Adrenal gland (tissue), 9 donors: ENCODE measurements at regions not wholly inside any gene's neighbourhood (a gene's known extent, or its start where the extent isn't known, plus 50 kb on each side); places are given as distances from the start of the nearest gene placed in this dataset.

Experiments used
- DNase-seq, 7 donors: peaks; one replicate each; pipeline ENCODE4 v3.0.0-alpha.2; 2019 to 2020
- H3K27ac ChIP-seq, 5 donors: fragments of 200-600 bp; sonication (generic) in 4 of 5; 1 replicate in 3 of 5; 2 replicates in 2 of 5; pipeline versions ENCODE4 v1.5.1 to v1.8.0; 2016 to 2020; ENCODE audit warnings: mild to moderate bottlenecking in 1 of 5
- H3K27me3 ChIP-seq: fragments of 200-600 bp; 2 replicates; pipeline ENCODE4 v1.8.0; 2021
- H3K36me3 ChIP-seq, 2 donors: fragments of 200-600 bp; replicated peaks in 1 of 2; 1 replicate in 1 of 2; 2 replicates in 1 of 2; pipeline versions ENCODE4 v1.5.1 to v1.8.0; 2018 to 2022
- H3K4me1 ChIP-seq, 2 donors: fragments of 200-600 bp; replicated peaks in 1 of 2; 1 replicate in 1 of 2; 2 replicates in 1 of 2; pipeline versions ENCODE4 v1.5.1 to v1.8.0; 2018 to 2021
- H3K4me3 ChIP-seq, 4 donors: fragments of 200-600 bp; sonication (generic) in 3 of 4; one replicate each; pipeline ENCODE4 v1.5.1; 2016 to 2018
- H3K9me3 ChIP-seq, 3 donors: fragments of 200-600 bp; sonication (generic) in 1 of 3; replicated peaks in 1 of 3; 1 replicate in 2 of 3; 2 replicates in 1 of 3; pipeline versions ENCODE4 v1.5.1 to v1.8.0; 2016 to 2021
- CTCF ChIP-seq, 6 experiments: fragments of 450-650 bp in 4 of 6; fragments of 200-600 bp in 2 of 6; sonication (generic) in 1 of 6; IDR thresholded peaks; 1 replicate in 5 of 6; 2 replicates in 1 of 6; pipeline versions ENCODE4 v1.5.1 to v1.8.0; 2016 to 2021; ENCODE audit warnings: antibody characterized with exemption in 6 of 6, mild to moderate bottlenecking in 2 of 6, moderate library complexity in 1 of 6
- POLR2A ChIP-seq, 2 donors: fragments of 450-650 bp; IDR thresholded peaks; one replicate each; pipeline ENCODE4 v1.6.1; 2017; ENCODE audit warnings: antibody characterized with exemption in 2 of 2, mild to moderate bottlenecking in 2 of 2, moderate library complexity in 1 of 2
- WGBS, 4 donors: extraction: QIAGEN DNeasy Blood & Tissue Kit in 2 of 4; methylation state at CpG; one replicate each; pipeline versions ENCODE4 v1.1.5 to v1.1.7; 2013 to 2017; 5-methylcytosine and 5-hydroxymethylcytosine counted together
- intact Hi-C, 2 donors: fragments of 100-400 bp; cut with DNase I; formaldehyde crosslinking; loops; one replicate each; pipeline versions ENCODE4 v1.14.1 to v1.15.0; 2022 to 2023
- donor health status: healthy with polysubstance abuse.
- donor health status: Bipolar disorder and iron deficiency.
- donor health status: DM: yes; HTN: yes; CAD: no.
- donor health status: DM: no; HTN: no; CAD: no.
- donor health status: DM: no; HTN: no; CAD: no.

GRCh38 chr6:37580176-37580955, 80.7 kb upstream of the CCDC167 start:
- Histone ChIP-seq H3K27me3 (peaks cover 5% of the 10 kb centered on the region), H3K27ac (no peak overlapping the region), H3K4me3 (no peak overlapping the region), H3K36me3 (no peaks in the 10 kb centered on the region), H3K4me1 (no peaks in the 10 kb centered on the region), H3K9me3 (no peaks in the 10 kb centered on the region)
- 76 to 85% (median 78%) methylated on average over 11 of the region's 11 CpGs for WGBS, 4 donors
- intact Hi-C loops = no loop called here
- DNase-seq = no peak
- TF ChIP-seq CTCF (IDR thresholded peaks at IDR 0.05) (no peak), POLR2A (IDR thresholded peaks at IDR 0.05) (no peak)

- DNase-seq = no peak
- no peaks in the 10 kb centered on the region for H3K9me3 ChIP-seq
- peaks cover 3% of the 10 kb centered on the region for H3K27me3 ChIP-seq
- 65 to 68% (median 65%) methylated on average over 7 of the region's 7 CpGs for WGBS, 4 donors
- H3K4me3 ChIP-seq = no peak overlapping the region
- H3K4me1 ChIP-seq = no peaks in the 10 kb centered on the region
- H3K27ac ChIP-seq = no peak overlapping the region
- TF ChIP-seq POLR2A (IDR thresholded peaks at IDR 0.05) (no peak), CTCF (IDR thresholded peaks at IDR 0.05) (no peak)
- no peaks in the 10 kb centered on the region for H3K36me3 ChIP-seq
- intact Hi-C loops = no loop called here
These were observed 79.9 kb upstream of the CCDC167 start for GRCh38 chr6:37579444-37580067.

GRCh38 chr6:37578104-37578503, 78.4 kb upstream of the CCDC167 start:
- no peaks in the 10 kb centered on the region for H3K27me3 ChIP-seq
- TF ChIP-seq CTCF (IDR thresholded peaks at IDR 0.05) = no peak
- no peak for TF ChIP-seq POLR2A (IDR thresholded peaks at IDR 0.05)
- no peak overlapping the region for H3K4me3 ChIP-seq
- no peaks in the 10 kb centered on the region for H3K9me3 ChIP-seq
- 86 to 89% (median 88%) methylated on average over 12 of the region's 12 CpGs for WGBS, 4 donors
- no peaks in the 10 kb centered on the region for H3K4me1 ChIP-seq
- no peak for DNase-seq
- intact Hi-C loops = no loop called here
- no peak overlapping the region for H3K27ac ChIP-seq
- H3K36me3 ChIP-seq = no peaks in the 10 kb centered on the region

GRCh38 chr6:37576336-37576737, 76.6 kb upstream of the CCDC167 start:
- Histone ChIP-seq H3K4me1 (no peaks in the 10 kb centered on the region), H3K4me3 (no peak overlapping the region), H3K27me3 (no peaks in the 10 kb centered on the region), H3K36me3 (no peaks in the 10 kb centered on the region), H3K9me3 (no peaks in the 10 kb centered on the region), H3K27ac (no peak overlapping the region)
- no peak for DNase-seq
- intact Hi-C loops = no loop called here
- TF ChIP-seq POLR2A (IDR thresholded peaks at IDR 0.05) = no peak
- no peak for TF ChIP-seq CTCF (IDR thresholded peaks at IDR 0.05)
- WGBS, 4 donors = 68 to 79% (median 75%) methylated on average over 7 of the region's 7 CpGs
